Stimulated activated CD4-positive, alpha-beta T cell treated with anti-CD3 and anti-CD28 coated beads, Interleukin-12 subunit alpha, Interleukin-12 subunit beta, amount 100 ng/mL, for 48 hours (primary cell): ENCODE measurements at regions not wholly inside any gene's neighbourhood (a gene's known extent, or its start where the extent isn't known, plus 50 kb on each side); places are given as distances from the start of the nearest gene placed in this dataset.
A peak's percentile ranks its signal among the peaks of the same experiment; 100 is the strongest.

Source experiments
- DNase-seq, 3 donors: peaks; one replicate each; pipeline ENCODE4 v3.0.0-alpha.2; 2020; ENCODE audit warnings: low read depth in 2 of 3, low spot score in 1 of 3

GRCh38 chr20:57073402-57073801, 193.0 kb downstream of the BMP7 start:
- no peak for DNase-seq

- DNase-seq = no peak
Observed at GRCh38 chr20:57074386-57074785, 192.1 kb downstream of the BMP7 start.

- DNase-seq = no peak
Observed at GRCh38 chr20:57075181-57075580, 191.3 kb downstream of the BMP7 start.

GRCh38 chr20:57075603-57076002, 190.8 kb downstream of the BMP7 start:
- no peak for DNase-seq

- no peak for DNase-seq
Observed at GRCh38 chr20:57076152-57076652, 190.2 kb downstream of the BMP7 start.

GRCh38 chr20:57076951-57077350, 189.5 kb downstream of the BMP7 start:
- no peak for DNase-seq

- DNase-seq = no peak
Observed at GRCh38 chr20:57078116-57078515, 188.3 kb downstream of the BMP7 start.

GRCh38 chr20:57079031-57080005, 187.1 kb downstream of the BMP7 start:
- no peak for DNase-seq

GRCh38 chr20:57080796-57081195, 185.6 kb downstream of the BMP7 start:
- DNase-seq = no peak

GRCh38 chr20:57082357-57082945, 184.0 kb downstream of the BMP7 start:
- no peak for DNase-seq

GRCh38 chr20:57083072-57083471, 183.4 kb downstream of the BMP7 start:
- no peak for DNase-seq

GRCh38 chr20:57086066-57086465, 180.4 kb downstream of the BMP7 start:
- no peak for DNase-seq

GRCh38 chr20:57087102-57087501, 179.3 kb downstream of the BMP7 start:
- DNase-seq = no peak

- DNase-seq = no peak
Observed at GRCh38 chr20:57087705-57088104, 178.7 kb downstream of the BMP7 start.

- no peak for DNase-seq
Observed at GRCh38 chr20:57088436-57088835, 178.0 kb downstream of the BMP7 start.

- peak; percentile 49 to 58 (median 54) for DNase-seq
Observed at GRCh38 chr20:57089699-57090144, 176.7 kb downstream of the BMP7 start.

GRCh38 chr20:57090590-57091560, 175.6 kb downstream of the BMP7 start:
- DNase-seq = no peak

- DNase-seq = no peak
Observed at GRCh38 chr20:57091748-57092111, 174.7 kb downstream of the BMP7 start.

GRCh38 chr20:57092112-57092899, 174.1 kb downstream of the BMP7 start:
- peak; percentile 42 to 48 (median 48) for DNase-seq

- no peak for DNase-seq
Observed at GRCh38 chr20:57092900-57093530, 173.4 kb downstream of the BMP7 start.
